GM12878 (cell line): ENCODE measurements at regions not wholly inside any gene's neighbourhood (a gene's known extent, or its start where the extent isn't known, plus 50 kb on each side); places are given as distances from the start of the nearest gene placed in this dataset.

Source experiments
- ATAC-seq: fragments of 200-7000 bp; cut with Tn5 transposase; 3 replicates; pipeline ENCODE4 v1.9.1; 2020; ENCODE audit warnings: mild to moderate bottlenecking, moderate library complexity
- BruUV-seq: library from RNA; stranded (reverse); fragments of 400-500 nt; replicated peaks from 2 replicates; lab custom pipeline; 2021; lab: Mats Ljungman, UMichigan
- CTCF ChIA-PET: fragments of 300-600 bp; sonication (Branson Sonifier 250); formaldehyde crosslinking; extraction: SDS; loops from one replicate; lab custom pipeline; 2021; ENCODE audit warnings: inconsistent platforms; lab: Yijun Ruan, JAX
- POLR2A ChIA-PET: fragments of 350-600 bp; formaldehyde crosslinking; extraction: SDS; loops from one replicate; lab custom pipeline; 2021; ENCODE audit warnings: inconsistent platforms; lab: Charles Lee
- RAD21 ChIA-PET: fragments of 300-600 bp; sonication (Branson Sonifier 250); formaldehyde crosslinking; loops from one replicate; lab custom pipeline; 2023; ENCODE audit warnings: antibody characterized with exemption; ENCODE audit not compliant: unreplicated experiment; lab: Charles Lee
- SMC1A ChIA-PET: fragments of 300-600 bp; sonication (Branson Sonifier 250); formaldehyde crosslinking; loops from one replicate; lab custom pipeline; 2023; ENCODE audit not compliant: unreplicated experiment, uncharacterized antibody; lab: Charles Lee
- DNase-seq: peaks from one replicate; pipeline ENCODE4 v3.0.0-alpha.2; 2011; ENCODE audit warnings: low read depth, low spot score
- FAIRE-seq: peaks from 3 replicates; lab custom pipeline; 2011; peaks lifted over from hg19 to GRCh38; lab: Jason Lieb, UNC
- H2AFZ ChIP-seq: 2 replicates; pipeline ENCODE4 v1.6.0; 2011; ENCODE audit warnings: low read depth, low read length, control low read depth; ENCODE audit not compliant: control insufficient read depth
- H3K27ac ChIP-seq: 2 replicates; pipeline ENCODE4 v1.5.1; 2011; ENCODE audit warnings: control low read depth; ENCODE audit not compliant: control insufficient read depth, insufficient read depth
- H3K27me3 ChIP-seq, 2 experiments: replicated peaks in 1 of 2; 2 replicates each; pipeline versions ENCODE4 v1.6.0 to v1.6.1; 2011; ENCODE audit warnings: low read length in 1 of 2; ENCODE audit not compliant: control insufficient read depth in 2 of 2, insufficient read depth in 2 of 2
- H3K36me3 ChIP-seq, 2 experiments: 2 replicates each; pipeline ENCODE4 v1.5.1; 2011; ENCODE audit warnings: low read length in 1 of 2; ENCODE audit not compliant: control insufficient read depth in 2 of 2, insufficient read depth in 2 of 2
- H3K4me1 ChIP-seq: 2 replicates; pipeline ENCODE4 v1.6.1; 2011; ENCODE audit warnings: mild to moderate bottlenecking, low read length, moderate library complexity, mixed read lengths; ENCODE audit not compliant: control insufficient read depth, insufficient read depth
- H3K4me2 ChIP-seq: 2 replicates; pipeline ENCODE4 v1.6.0; 2011; ENCODE audit warnings: control low read depth; ENCODE audit not compliant: control insufficient read depth, insufficient read depth
- H3K4me3 ChIP-seq: fragments of 200-600 bp; sonication (generic); 2 replicates; pipeline ENCODE4 v1.5.1; 2016
- H3K79me2 ChIP-seq: 2 replicates; pipeline ENCODE4 v1.6.0; 2011; ENCODE audit warnings: low read length; ENCODE audit not compliant: control insufficient read depth, insufficient read depth
- H3K9ac ChIP-seq: 2 replicates; pipeline ENCODE4 v1.8.0; 2011; ENCODE audit warnings: low read length, control low read depth, mixed read lengths; ENCODE audit not compliant: control insufficient read depth, insufficient read depth
- H3K9me3 ChIP-seq: replicated peaks from 3 replicates; pipeline ENCODE4 v1.5.1; 2011; ENCODE audit warnings: mild to moderate bottlenecking, low read length; ENCODE audit not compliant: control insufficient read depth, insufficient read depth
- H4K20me1 ChIP-seq: 2 replicates; pipeline ENCODE4 v1.6.0; 2011; ENCODE audit not compliant: control insufficient read depth, insufficient read depth
- CEBPB ChIP-seq, 2 experiments: fragments of 150-350 bp in 1 of 2; IDR thresholded peaks; 2 replicates each; pipeline ENCODE4 v1.6.1; 2012 to 2014; ENCODE audit warnings: low read depth in 2 of 2, low read length in 2 of 2, borderline replicate concordance in 1 of 2, inconsistent platforms in 1 of 2
- E4F1 ChIP-seq: fragments of 450-650 bp; IDR thresholded peaks from 2 replicates; pipeline ENCODE4 v1.6.1; 2018; ENCODE audit warnings: borderline replicate concordance, mild to moderate bottlenecking; ENCODE audit not compliant: partially characterized antibody
- HDAC2 ChIP-seq: fragments of 200-600 bp; sonication (generic); IDR thresholded peaks from 2 replicates; pipeline ENCODE4 v1.6.1; 2017
- IRF5 ChIP-seq: fragments of 450-650 bp; IDR thresholded peaks from 2 replicates; pipeline ENCODE4 v1.6.1; 2017; ENCODE audit warnings: borderline replicate concordance
- SPI1 ChIP-seq: IDR thresholded peaks from 2 replicates; pipeline ENCODE4 v1.6.1; 2011; ENCODE audit warnings: low read depth, mild to moderate bottlenecking, low read length, moderate library complexity, borderline replicate concordance; ENCODE audit not compliant: insufficient read depth
- ZNF384 ChIP-seq: IDR thresholded peaks from 2 replicates; pipeline ENCODE4 v1.6.1; 2012; ENCODE audit warnings: low read depth, mild to moderate bottlenecking, low read length, improper control_type of control experiment, borderline replicate concordance
- ZNF592 ChIP-seq: fragments of 450-650 bp; IDR thresholded peaks from 2 replicates; pipeline ENCODE4 v1.6.1; 2017; ENCODE audit warnings: mild to moderate bottlenecking, moderate library complexity
- ZNF687 ChIP-seq: fragments of 450-650 bp; IDR thresholded peaks from 2 replicates; pipeline ENCODE4 v1.6.1; 2017; ENCODE audit warnings: mild to moderate bottlenecking, moderate library complexity
- WGBS: methylation state at CpG from one replicate; pipeline ENCODE4 v1.1.6; 2016; ENCODE audit warnings: low lambda C conversion rate; ENCODE audit not compliant: insufficient replicate concordance, insufficient coverage; ENCODE audit errors: missing lambda C conversion rate; 5-methylcytosine and 5-hydroxymethylcytosine counted together
- in situ Hi-C: fragments of 300-500 bp; cut with MboI; formaldehyde crosslinking; loops from 9 replicates; pipeline ENCODE4 v1.14.3; 2018; ENCODE audit warnings: mixed read lengths
- intact Hi-C: fragments of 100-400 bp; cut with micrococcal nuclease; formaldehyde crosslinking; loops from one replicate; pipeline ENCODE4 v1.14.2; 2022; ENCODE audit not compliant: unreplicated experiment

GRCh38 chrX:131745942-131746489, 202.1 kb downstream of the OR13H1 start:
- Histone ChIP-seq H3K27me3 (no peaks in the 10 kb centered on the region), H3K36me3 (no peaks in the 10 kb centered on the region; a peak in 2 of 4 replicates), H3K9ac (peak overlapping the region; percentile 80), H3K27ac (peak overlapping the region; percentile 93), H3K9me3 (no peaks in the 10 kb centered on the region; the same call in 2 of the 3 replicates), H3K4me3 (peak overlapping the region; percentile 57), H4K20me1 (no peaks in the 10 kb centered on the region), H2AFZ (peak overlapping the region; percentile 49), H3K4me2 (peak overlapping the region; percentile 52), H3K79me2 (no peaks in the 10 kb centered on the region), H3K4me1 (no peaks in the 10 kb centered on the region)
- in situ Hi-C loops: no loop called here
- SMC1A ChIA-PET: interaction anchor here (1.1 to 2.2 kb wide), 5 partner anchors 35 to 71 kb away, joined by 3 to 9 read pairs (median 5); no protein-coding TSS in a partner anchor
- BruUV-seq: no TSS peak
- peak; percentile 56 for DNase-seq
- peak; percentile 27 for ATAC-seq
- WGBS: 17% methylated on average over 5 of the region's 5 CpGs
- intact Hi-C loops: loop anchor here (1.0 to 2.0 kb wide), 5 partner anchors 17 to 67 kb away; no protein-coding TSS in a partner anchor
- RAD21 ChIA-PET: interaction anchor here (1.5 to 2.2 kb wide), 4 partner anchors 12 to 76 kb away, joined by 5 to 8 read pairs (median 6); no protein-coding TSS in a partner anchor
- peak; percentile 38 for FAIRE-seq
- CTCF ChIA-PET: interaction anchor here (1.2 to 2.7 kb wide), 7 partner anchors 12 to 67 kb away, joined by 3 to 10 read pairs (median 6); no protein-coding TSS in a partner anchor
- POLR2A ChIA-PET: no interaction called here
- TF ChIP-seq HDAC2 (no peak), ZNF592 (no peak), CEBPB (IDR thresholded peaks at IDR 0.05; ENCODE audit: borderline replicate concordance in 1 of 2, low read depth in 2 of 2, low read length in 2 of 2) (peak in 1 of 2 experiments; percentile 8; a peak in 1 of 4 replicates), ZNF687 (no peak), E4F1 (no peak), SPI1 (no peak), IRF5 (no peak), ZNF384 (no peak)
